GM13977 (cell line): ENCODE measurements at regions not wholly inside any gene's neighbourhood (a gene's known extent, or its start where the extent isn't known, plus 50 kb on each side); places are given as distances from the start of the nearest gene placed in this dataset.
"Not testable (repeated sequence)": the region's sequence is repeated elsewhere in the genome, so short reads cannot be mapped to it uniquely, and the experiment has no call there.

Experiments
- DNase-seq: peaks from one replicate; pipeline ENCODE4 v3.0.0; 2012; ENCODE audit warnings: low spot score
- CTCF ChIP-seq: IDR thresholded peaks from 2 replicates; pipeline ENCODE4 v1.5.1; 2012; ENCODE audit warnings: mild to moderate bottlenecking, control low read depth; ENCODE audit not compliant: insufficient read depth; ENCODE audit errors: extremely low read depth, missing control alignments
- in situ Hi-C: fragments of 300-500 bp; cut with MboI; formaldehyde crosslinking; loops from one replicate; pipeline ENCODE4 v1.12.0; 2022; ENCODE audit warnings: low sequenced_read_pairs, low pct_unique_long_range_greater_than_20kb, mixed read lengths, inconsistent platforms; ENCODE audit not compliant: unreplicated experiment

GRCh38 chr3:125915437-125915787 is 53.6 kb upstream of the ROPN1B start:
- DNase-seq, in situ Hi-C loops: not testable (repeated sequence)

DNA sequence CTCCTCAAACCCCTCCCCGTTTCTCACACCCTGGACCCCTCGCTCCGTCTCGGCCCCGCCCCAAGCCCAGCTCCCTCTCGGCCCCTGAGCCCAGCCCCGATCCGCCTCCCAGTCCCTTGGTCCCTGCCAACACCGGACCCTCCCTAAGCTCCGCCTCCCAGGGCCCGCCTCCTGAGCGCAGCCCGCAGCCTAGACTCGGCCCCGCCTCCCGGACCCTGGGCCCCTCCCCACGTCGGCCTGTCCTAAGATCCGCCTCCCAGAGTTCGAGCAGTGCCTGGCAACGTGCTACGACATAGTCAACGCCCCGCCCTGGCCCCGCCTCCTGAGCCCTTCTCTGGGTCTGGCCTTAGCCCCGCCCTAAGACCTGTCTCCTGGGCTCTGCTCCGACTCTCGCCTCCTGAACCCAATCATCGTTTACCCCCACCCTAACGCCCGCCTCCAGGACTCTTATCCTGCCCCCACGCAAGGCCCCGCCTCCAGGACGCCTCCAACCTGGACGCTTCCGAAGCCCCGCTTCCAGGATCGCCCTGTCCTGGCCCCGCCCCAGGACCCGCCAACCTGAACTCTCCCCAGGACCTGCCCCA is 53.1 kb upstream of the ROPN1B start:
- peak; percentile 87 for DNase-seq
- in situ Hi-C loops: not testable (repeated sequence)

- peak; percentile 91 for DNase-seq
- TF ChIP-seq CTCF: peak; percentile 54
- in situ Hi-C loops: no loop called here
These were observed 52.5 kb upstream of the ROPN1B start for GRCh38 chr3:125916376-125916978.

DNA sequence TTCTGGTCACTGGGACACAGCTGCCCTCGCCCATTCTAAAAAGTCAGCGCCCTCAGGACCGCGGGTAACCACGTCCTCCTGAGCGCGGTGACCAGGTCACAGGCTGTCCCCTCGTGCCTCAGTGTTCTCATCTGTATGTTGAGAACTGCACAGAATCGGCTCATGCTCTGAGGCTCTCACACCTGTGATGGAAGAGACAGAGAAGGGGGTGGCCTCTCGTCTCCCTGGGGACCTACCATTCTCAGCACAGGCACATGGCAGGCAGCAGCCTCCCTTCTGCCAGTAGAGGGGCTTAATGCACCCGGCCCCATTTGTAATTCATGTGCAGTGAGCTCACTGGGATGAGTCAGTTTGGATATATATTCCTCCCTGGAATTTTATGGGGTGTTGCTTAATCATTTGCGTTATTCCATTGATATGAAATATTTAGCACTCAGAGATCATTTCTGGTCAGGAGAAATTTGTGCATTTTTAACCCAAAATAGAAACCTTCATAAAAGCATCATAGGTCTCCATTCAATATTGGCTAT is 51.9 kb upstream of the ROPN1B start:
- DNase-seq: peak; percentile 34
- in situ Hi-C loops: not testable (repeated sequence)

DNA sequence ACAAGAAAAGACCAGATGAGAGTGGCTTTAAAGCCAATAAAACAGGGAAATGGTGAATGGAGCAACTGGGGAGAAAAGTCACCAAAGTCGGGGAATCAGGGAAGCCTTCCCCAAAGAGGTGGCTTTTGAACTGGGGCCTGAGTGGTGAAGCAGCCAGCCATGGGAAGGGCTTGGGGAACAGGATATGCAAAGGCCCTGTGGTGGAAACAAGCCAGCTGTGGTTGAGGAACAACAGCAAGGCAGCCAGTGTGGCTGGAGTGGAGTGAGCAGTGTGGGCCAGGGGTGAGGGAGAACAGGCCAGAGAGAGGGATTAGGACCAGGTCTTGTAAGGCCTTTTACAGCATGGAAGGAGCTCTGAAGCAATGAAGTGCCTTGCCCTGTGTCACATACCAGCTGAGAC is 51.0 kb upstream of the ROPN1B start:
- in situ Hi-C loops, DNase-seq: not testable (repeated sequence)

DNA sequence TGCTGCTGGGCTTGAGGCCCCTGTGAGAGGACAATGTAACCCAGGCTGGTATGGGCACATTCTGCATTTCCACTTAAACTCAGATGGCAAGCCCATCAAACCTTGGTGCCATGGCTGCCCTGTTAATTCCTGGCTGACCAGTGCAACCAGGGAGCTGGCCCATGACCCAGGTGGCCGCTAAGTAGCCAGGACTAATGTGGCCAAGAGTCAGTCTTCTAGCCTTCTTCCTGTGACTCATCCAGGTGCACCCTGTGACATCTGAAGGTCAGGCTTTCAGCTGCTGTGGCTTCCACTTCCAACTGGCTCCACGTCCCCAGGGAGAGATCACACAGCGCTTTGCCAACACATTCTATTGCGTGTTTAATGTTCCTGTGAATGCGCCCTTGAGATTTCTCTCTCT is 50.5 kb upstream of the ROPN1B start:
- DNase-seq, in situ Hi-C loops: not testable (repeated sequence)

DNA sequence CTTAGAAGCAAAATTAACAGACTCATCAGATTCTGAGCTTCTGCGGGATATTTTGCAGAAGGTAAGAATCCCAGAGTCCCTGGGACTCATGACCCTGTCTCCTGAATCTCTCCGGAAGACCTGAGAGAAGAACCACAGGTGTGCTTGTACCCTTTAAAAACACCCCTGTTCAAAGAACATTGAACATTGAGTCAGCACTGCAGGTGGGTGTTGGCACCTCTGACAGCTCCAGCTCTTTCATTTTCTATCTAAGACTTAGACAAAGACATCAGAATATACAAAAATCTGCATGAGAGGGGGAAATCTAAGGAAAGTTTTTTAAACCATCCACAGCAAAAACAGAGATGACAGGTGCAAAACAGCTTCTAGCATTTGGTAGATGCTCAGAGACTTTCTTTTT is 50.1 kb upstream of the ROPN1B start:
- in situ Hi-C loops, DNase-seq: not testable (repeated sequence)
